HepG2 (cell line): ENCODE measurements at regions not wholly inside any gene's neighbourhood (a gene's known extent, or its start where the extent isn't known, plus 50 kb on each side); places are given as distances from the start of the nearest gene placed in this dataset.
A peak's percentile ranks its signal among the peaks of the same experiment; 100 is the strongest.

Experiments used
- ATF1 ChIP-seq: IDR thresholded peaks from 2 replicates; pipeline ENCODE4 v1.6.1; 2016; ENCODE audit warnings: mild to moderate bottlenecking, control low read depth
- CBX5 ChIP-seq: sonication (generic); formaldehyde crosslinking; IDR thresholded peaks from 2 replicates; pipeline ENCODE4 v1.4.0; 2020; ENCODE audit warnings: missing genetic modification reagents, borderline replicate concordance
- DMAP1 ChIP-seq: IDR thresholded peaks from 2 replicates; pipeline ENCODE4 v1.6.1; 2016
- FLYWCH1 ChIP-seq: sonication (generic); formaldehyde crosslinking; IDR thresholded peaks from 2 replicates; pipeline ENCODE4 v1.8.1; 2023; ENCODE audit warnings: mild to moderate bottlenecking, missing genetic modification reagents
- FOXA3 ChIP-seq: IDR thresholded peaks from 2 replicates; pipeline ENCODE4 v1.6.1; 2016; ENCODE audit warnings: missing genetic modification reagents, missing compliant biosample characterization
- GABPB1 ChIP-seq: IDR thresholded peaks from 2 replicates; pipeline ENCODE4 v1.6.1; 2016; ENCODE audit warnings: mild to moderate bottlenecking, missing genetic modification reagents, moderate library complexity, missing compliant biosample characterization
- GTF2F1 ChIP-seq: fragments of 150-350 bp; IDR thresholded peaks from 2 replicates; pipeline ENCODE4 v1.6.1; 2014; ENCODE audit warnings: low read length
- GZF1 ChIP-seq: sonication (generic); formaldehyde crosslinking; IDR thresholded peaks from 2 replicates; pipeline ENCODE4 v1.5.1; 2020; ENCODE audit warnings: mild to moderate bottlenecking, missing genetic modification reagents
- HHEX ChIP-seq: IDR thresholded peaks from 2 replicates; pipeline ENCODE4 v1.6.1; 2016; ENCODE audit warnings: control low read depth
- HNRNPL ChIP-seq: fragments of 200-400 bp; formaldehyde crosslinking; IDR thresholded peaks from 2 replicates; pipeline ENCODE4 v1.6.1; 2017; ENCODE audit warnings: mild to moderate bottlenecking, low read depth, low read length
- JUNB ChIP-seq: sonication (generic); formaldehyde crosslinking; IDR thresholded peaks from 2 replicates; pipeline ENCODE4 v1.8.0; 2022; ENCODE audit warnings: missing genetic modification reagents, mild to moderate bottlenecking, borderline replicate concordance
- KAT7 ChIP-seq: IDR thresholded peaks from 2 replicates; pipeline ENCODE4 v1.6.1; 2018; ENCODE audit warnings: borderline replicate concordance, missing compliant biosample characterization
- KDM1A ChIP-seq: IDR thresholded peaks from 2 replicates; pipeline ENCODE4 v1.6.1; 2016; ENCODE audit warnings: missing compliant biosample characterization
- KDM6A ChIP-seq: IDR thresholded peaks from 2 replicates; pipeline ENCODE4 v1.6.1; 2016; ENCODE audit warnings: low read depth
- NFKB2 ChIP-seq: sonication (generic); formaldehyde crosslinking; IDR thresholded peaks from 2 replicates; pipeline ENCODE4 v1.4.0; 2020; ENCODE audit warnings: missing genetic modification reagents, borderline replicate concordance
- PHB2 ChIP-seq: fragments of 450-650 bp; IDR thresholded peaks from 2 replicates; pipeline ENCODE4 v1.6.1; 2018; ENCODE audit not compliant: partially characterized antibody
- RFXANK ChIP-seq: IDR thresholded peaks from 2 replicates; pipeline ENCODE4 v1.6.1; 2016
- SATB2 ChIP-seq: sonication (generic); formaldehyde crosslinking; IDR thresholded peaks from 2 replicates; pipeline ENCODE4 v1.5.0; 2020; ENCODE audit warnings: missing genetic modification reagents
- SMC3 ChIP-seq: IDR thresholded peaks from 2 replicates; pipeline ENCODE4 v1.6.1; 2011; ENCODE audit warnings: low read length, improper control_type of control experiment
- SMYD3 ChIP-seq: sonication (generic); formaldehyde crosslinking; IDR thresholded peaks from 2 replicates; pipeline ENCODE4 v1.8.1; 2023; ENCODE audit warnings: mild to moderate bottlenecking, missing genetic modification reagents
- SOX13 ChIP-seq, 3 experiments: fragments of 450-650 bp in 1 of 3; sonication (generic) in 1 of 3; formaldehyde crosslinking in 1 of 3; IDR thresholded peaks in 2 of 3; conservative IDR thresholded peaks in 1 of 3; 2 replicates each; pipeline versions ENCODE4 v1.5.0 to v1.6.1; 2016 to 2020; ENCODE audit warnings: antibody characterized with exemption in 1 of 3, mild to moderate bottlenecking in 1 of 3, missing compliant biosample characterization in 1 of 3, missing genetic modification reagents in 1 of 3, moderate library complexity in 1 of 3
- SP2 ChIP-seq: sonication (generic); formaldehyde crosslinking; IDR thresholded peaks from 2 replicates; pipeline ENCODE4 v1.5.1; 2020; ENCODE audit warnings: mild to moderate bottlenecking, missing genetic modification reagents
- SP4 ChIP-seq: sonication (generic); formaldehyde crosslinking; IDR thresholded peaks from 2 replicates; pipeline ENCODE4 v1.8.1; 2023; ENCODE audit warnings: mild to moderate bottlenecking, missing genetic modification reagents
- SP5 ChIP-seq: IDR thresholded peaks from 2 replicates; pipeline ENCODE4 v1.6.1; 2016; ENCODE audit warnings: low read depth, borderline replicate concordance
- SRSF9 ChIP-seq: fragments of 200-400 bp; formaldehyde crosslinking; IDR thresholded peaks from 2 replicates; pipeline ENCODE4 v1.6.1; 2018; ENCODE audit warnings: borderline replicate concordance, mild to moderate bottlenecking, low read depth, low read length; ENCODE audit not compliant: insufficient read depth, poor library complexity, severe bottlenecking
- ZFP90 ChIP-seq: sonication (generic); formaldehyde crosslinking; IDR thresholded peaks from 2 replicates; pipeline ENCODE4 v1.8.0; 2022; ENCODE audit warnings: missing genetic modification reagents, mild to moderate bottlenecking, inconsistent platforms, borderline replicate concordance
- ZKSCAN1 ChIP-seq: fragments of 150-350 bp; IDR thresholded peaks from 2 replicates; pipeline ENCODE4 v1.6.1; 2014; ENCODE audit warnings: low read length
- ZMYM3 ChIP-seq: sonication (generic); formaldehyde crosslinking; IDR thresholded peaks from 2 replicates; pipeline ENCODE4 v1.5.1; 2020; ENCODE audit warnings: mild to moderate bottlenecking, missing genetic modification reagents
- ZNF33B ChIP-seq: sonication (generic); formaldehyde crosslinking; IDR thresholded peaks from 2 replicates; pipeline ENCODE4 v1.5.1; 2020; ENCODE audit warnings: mild to moderate bottlenecking, missing genetic modification reagents
- ZNF687 ChIP-seq: sonication (generic); formaldehyde crosslinking; IDR thresholded peaks from 2 replicates; pipeline ENCODE4 v1.5.1; 2020; ENCODE audit warnings: mild to moderate bottlenecking, missing genetic modification reagents, moderate library complexity
- ZNF7 ChIP-seq: IDR thresholded peaks from 2 replicates; pipeline ENCODE4 v1.6.1; 2016; ENCODE audit warnings: missing biosample characterization, missing genetic modification reagents
- ZNF792 ChIP-seq: IDR thresholded peaks from 2 replicates; pipeline ENCODE4 v1.6.1; 2016

DNA sequence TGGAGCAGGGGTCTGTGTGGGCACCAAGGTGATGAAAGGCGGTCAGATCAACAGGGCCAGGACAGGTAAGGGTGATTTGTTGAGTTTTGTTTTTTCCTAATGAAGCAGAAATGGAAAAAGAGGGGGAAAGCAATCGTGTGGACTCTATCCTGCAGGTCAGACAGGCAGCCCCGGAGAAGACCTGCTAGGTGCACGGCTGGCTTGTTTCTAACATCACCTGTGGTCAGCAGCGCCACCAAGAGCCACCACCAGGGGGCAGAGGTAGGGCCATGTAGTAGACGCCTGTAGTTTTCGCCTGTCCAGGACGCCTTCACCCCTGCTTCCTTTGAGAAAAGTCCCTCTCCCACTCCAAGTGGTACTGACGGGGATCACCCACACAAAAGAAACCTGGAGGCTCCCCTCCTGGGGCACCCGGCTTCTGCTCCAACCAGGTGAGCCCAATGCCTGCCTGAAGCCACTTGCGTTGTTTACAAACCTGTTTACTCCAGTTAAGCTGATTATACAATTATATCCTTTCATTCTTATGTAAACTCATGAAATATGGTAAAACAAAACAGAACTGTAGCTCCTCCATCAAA lies 54.2 kb upstream of the SEC14L1 start (continued):
- TF ChIP-seq SATB2 (CRISPR knock-in tag) (no peak), SOX13 (IDR thresholded peaks at IDR 0.05) (no peak), SOX13 (CRISPR knock-in tag; conservative IDR thresholded peaks at IDR 0.05 in 1 of 2, IDR thresholded peaks at IDR 0.05 in 1 of 2) (peak in 1 of 2 experiments; percentile 33; a peak in 1 of 4 replicates), SP5 (CRISPR knock-in tag) (no peak), SMC3 (peak; percentile 95), FOXA3 (CRISPR knock-in tag) (peak; percentile 63), SP2 (no peak), KAT7 (CRISPR knock-in tag) (no peak), GZF1 (no peak), ZNF7 (no peak), ATF1 (CRISPR knock-in tag) (no peak), SP4 (no peak; the same call in 1 of the 2 replicates), SRSF9 (no peak), HHEX (no peak), ZFP90 (CRISPR knock-in tag) (0 out of 2 replicates have a peak, but pooled peaks have one; percentile 27), KDM1A (0 out of 2 replicates have a peak, but pooled peaks have one; percentile 41), ZKSCAN1 (peak; percentile 50; the same call in 1 of the 2 replicates), RFXANK (CRISPR knock-in tag) (no peak), PHB2 (no peak), DMAP1 (no peak), SMYD3 (no peak), JUNB (no peak), HNRNPL (0 out of 2 replicates have a peak, but pooled peaks have one; percentile 34), ZNF792 (0 out of 2 replicates have a peak, but pooled peaks have one; percentile 25), ZNF33B (CRISPR knock-in tag) (no peak), KDM6A (CRISPR knock-in tag) (no peak), CBX5 (CRISPR knock-in tag) (peak; percentile 78; the same call in 1 of the 2 replicates), FLYWCH1 (CRISPR knock-in tag) (no peak), GTF2F1 (no peak), ZMYM3 (CRISPR knock-in tag) (peak; percentile 71; the same call in 1 of the 2 replicates), GABPB1 (CRISPR knock-in tag) (peak; percentile 42; the same call in 1 of the 2 replicates), NFKB2 (CRISPR knock-in tag) (0 out of 2 replicates have a peak, but pooled peaks have one; percentile 39), ZNF687 (CRISPR knock-in tag) (peak; percentile 50; the same call in 1 of the 2 replicates)
